ENCODE measurements at regions not wholly inside any gene's neighbourhood (a gene's known extent, or its start where the extent isn't known, plus 50 kb on each side); places are given as distances from the start of the nearest gene placed in this dataset.
A peak's percentile ranks its signal among the peaks of the same experiment; 100 is the strongest.

GRCh38 chr3:1552831-1553230 is 460.0 kb downstream of the CNTN6 start:
- no peak for DNase-seq

- no peak for DNase-seq
These were observed 468.6 kb downstream of the CNTN6 start for GRCh38 chr3:1561427-1561826.

- DNase-seq: no peak
These were observed 478.9 kb downstream of the CNTN6 start for GRCh38 chr3:1571736-1572135.

- no peak for DNase-seq
These were observed 483.2 kb downstream of the CNTN6 start for GRCh38 chr3:1576047-1576446.

GRCh38 chr3:1578124-1578806 is 485.4 kb downstream of the CNTN6 start:
- DNase-seq: no peak

GRCh38 chr3:1583044-1583443 is 490.2 kb downstream of the CNTN6 start:
- DNase-seq: no peak

GRCh38 chr3:1587426-1587825 is 494.6 kb downstream of the CNTN6 start:
- no peak for DNase-seq

- DNase-seq: no peak
These were observed 498.7 kb downstream of the CNTN6 start for GRCh38 chr3:1591327-1592028.

GRCh38 chr3:1594940-1595339 is 502.1 kb downstream of the CNTN6 start:
- no peak for DNase-seq

GRCh38 chr3:1600206-1600605 is 498.5 kb upstream of the CNTN4 start:
- no peak for DNase-seq

- DNase-seq: no peak
These were observed 497.8 kb upstream of the CNTN4 start for GRCh38 chr3:1600700-1601418.

- peak; percentile 32 for DNase-seq
These were observed 489.2 kb upstream of the CNTN4 start for GRCh38 chr3:1609416-1609815.

GRCh38 chr3:1611824-1612223 is 486.8 kb upstream of the CNTN4 start:
- DNase-seq: no peak

- DNase-seq: no peak
These were observed 484.7 kb upstream of the CNTN4 start for GRCh38 chr3:1613962-1614361.

GRCh38 chr3:1616744-1617143 is 481.9 kb upstream of the CNTN4 start:
- DNase-seq: peak; percentile 7

- no peak for DNase-seq
These were observed 474.8 kb upstream of the CNTN4 start for GRCh38 chr3:1623896-1624295.

GRCh38 chr3:1632128-1632527 is 466.5 kb upstream of the CNTN4 start:
- no peak for DNase-seq

- no peak for DNase-seq
These were observed 436.8 kb upstream of the CNTN4 start for GRCh38 chr3:1661839-1662238.

- no peak for DNase-seq
These were observed 434.4 kb upstream of the CNTN4 start for GRCh38 chr3:1664266-1664665.

GRCh38 chr3:1666865-1667264 is 431.8 kb upstream of the CNTN4 start:
- DNase-seq: no peak

GRCh38 chr3:1677576-1678156 is 421.0 kb upstream of the CNTN4 start:
- no peak for DNase-seq

- no peak for DNase-seq
These were observed 406.2 kb upstream of the CNTN4 start for GRCh38 chr3:1692428-1692827.

GRCh38 chr3:1693145-1693544 is 405.5 kb upstream of the CNTN4 start:
- DNase-seq: no peak
